ENCODE measurements at regions not wholly inside any gene's neighbourhood (a gene's known extent, or its start where the extent isn't known, plus 50 kb on each side); places are given as distances from the start of the nearest gene placed in this dataset.

DNA sequence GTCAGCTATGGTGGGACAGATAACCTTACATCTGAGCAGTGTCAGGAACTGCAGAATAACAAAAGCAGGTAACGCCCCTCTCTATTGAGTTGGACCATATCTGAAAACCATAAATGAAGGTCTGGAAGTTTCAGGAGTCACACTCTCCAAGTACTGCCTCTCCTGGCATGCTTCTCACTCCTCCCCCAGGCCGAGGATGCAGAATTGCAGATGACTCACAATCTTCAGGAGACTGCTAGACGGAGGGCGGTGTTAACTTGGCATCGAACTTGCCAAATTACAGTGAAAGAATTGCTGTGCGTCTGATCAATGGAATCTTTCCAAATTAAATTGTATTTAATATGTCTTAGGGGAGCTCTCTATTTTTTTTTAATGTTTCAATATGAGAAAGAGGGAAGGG lies 67.1 kb upstream of the TRIM2 start:
- DNase-seq (ENCODE audit: low spot score) (peak; percentile 41), FAIRE-seq (peak; percentile 38)

- DNase-seq (ENCODE audit: low spot score) (peak; percentile 13), FAIRE-seq (no peak)
Measured at GRCh38 chr4:153137677-153138630, 66.3 kb upstream of the TRIM2 start.

DNA sequence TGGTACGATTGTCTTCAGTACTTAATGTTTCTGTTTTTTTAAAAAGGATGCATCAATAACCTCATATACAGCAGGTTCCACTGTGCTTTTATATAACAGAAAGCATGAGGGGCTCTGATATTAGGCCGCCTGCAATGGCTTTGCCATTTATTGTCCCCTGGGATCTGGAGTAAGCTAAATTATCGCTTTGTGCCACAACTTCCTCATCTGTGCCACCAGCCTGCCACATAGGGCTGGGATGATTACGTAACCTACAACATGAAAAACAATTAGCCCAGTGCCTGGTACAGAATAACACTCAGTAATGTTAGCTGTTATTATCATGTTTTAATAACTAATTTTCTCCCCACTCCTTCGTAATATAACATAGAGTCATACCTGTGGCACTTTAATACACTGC lies 65.5 kb upstream of the TRIM2 start:
- DNase-seq (ENCODE audit: low spot score): no peak
- FAIRE-seq: no peak

- peak; percentile 4 for FAIRE-seq
- peak; percentile 73 for DNase-seq (ENCODE audit: low spot score)
Measured at GRCh38 chr4:153140294-153140693, 63.9 kb upstream of the TRIM2 start.

GRCh38 chr4:153141238-153141637 lies 63.0 kb upstream of the TRIM2 start:
- FAIRE-seq (no peak), DNase-seq (ENCODE audit: low spot score) (no peak)

DNA sequence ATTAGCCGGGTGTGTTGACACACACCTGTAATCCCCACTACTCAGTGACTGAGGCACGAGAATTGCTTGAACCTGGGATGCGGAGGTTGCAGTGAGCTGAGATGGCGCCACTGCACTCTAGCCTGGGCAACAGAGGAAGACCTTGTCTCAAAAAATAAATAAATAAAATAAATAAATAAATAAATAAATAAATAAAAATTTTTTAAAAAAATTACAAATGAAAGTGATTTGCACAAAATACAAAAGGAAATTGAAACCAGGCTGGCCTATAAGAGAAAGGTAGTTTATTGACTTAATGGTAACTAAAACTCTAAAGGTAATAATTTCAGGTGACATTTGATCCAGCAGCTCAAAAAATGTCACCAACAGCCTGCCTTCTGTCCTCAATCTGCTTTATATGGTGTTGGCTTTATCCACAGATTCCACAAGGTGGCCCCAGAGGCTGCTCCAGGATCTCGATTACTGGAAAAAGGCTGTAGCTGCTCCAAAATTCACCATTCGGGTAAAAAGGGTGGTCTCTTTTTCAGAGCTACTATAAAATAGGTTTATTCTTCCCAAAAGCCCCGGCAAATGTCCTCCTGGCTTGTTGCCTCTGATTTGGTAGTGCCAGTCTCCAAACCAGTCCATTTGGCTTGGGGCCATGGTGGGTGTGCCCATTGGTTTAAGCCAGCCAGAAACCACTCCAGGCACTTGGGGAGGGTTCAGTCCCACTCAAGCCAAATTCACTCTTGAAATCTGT lies 61.4 kb upstream of the TRIM2 start:
- FAIRE-seq (no peak), DNase-seq (ENCODE audit: low spot score) (peak; percentile 48)

DNA sequence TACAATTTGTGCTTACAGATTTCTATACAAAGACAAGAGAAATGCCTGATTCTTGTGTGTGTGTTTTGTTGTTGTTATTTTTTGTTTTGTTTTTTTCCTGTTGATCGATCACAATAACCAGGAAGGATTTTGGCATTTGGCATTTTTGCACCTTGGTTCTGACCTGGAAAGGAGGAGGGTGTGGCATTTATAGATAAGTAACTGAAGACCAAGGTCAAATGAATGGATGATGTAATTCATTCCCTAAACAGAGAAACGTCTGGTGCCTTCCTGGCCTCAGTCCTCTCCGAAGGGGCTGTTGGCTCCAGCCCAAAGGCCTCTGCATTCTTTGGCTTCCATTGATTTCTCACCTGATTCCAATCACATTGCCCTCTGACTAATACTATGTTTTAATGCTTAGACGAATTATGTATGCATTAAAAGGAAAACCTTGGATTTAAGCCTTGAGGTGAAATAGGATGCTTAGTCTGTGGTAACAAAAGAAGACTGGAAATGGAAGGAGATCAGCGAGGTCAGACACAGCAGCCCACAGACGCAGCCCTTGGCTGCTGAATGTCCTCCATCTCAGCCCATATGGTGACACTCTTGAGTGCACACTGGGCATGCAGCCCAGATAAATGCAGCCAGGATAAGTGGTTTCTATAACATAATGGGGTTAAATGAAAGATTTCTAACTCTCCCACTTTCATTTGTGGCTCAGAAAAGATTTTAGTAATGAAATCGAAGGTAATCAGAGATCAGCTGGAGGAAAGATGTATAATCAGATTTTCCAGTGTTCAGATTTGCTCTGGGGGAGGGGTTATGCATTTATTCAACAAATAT lies 60.5 kb upstream of the TRIM2 start:
- DNase-seq (ENCODE audit: low spot score) (peak; percentile 66), FAIRE-seq (peak; percentile 83)

DNA sequence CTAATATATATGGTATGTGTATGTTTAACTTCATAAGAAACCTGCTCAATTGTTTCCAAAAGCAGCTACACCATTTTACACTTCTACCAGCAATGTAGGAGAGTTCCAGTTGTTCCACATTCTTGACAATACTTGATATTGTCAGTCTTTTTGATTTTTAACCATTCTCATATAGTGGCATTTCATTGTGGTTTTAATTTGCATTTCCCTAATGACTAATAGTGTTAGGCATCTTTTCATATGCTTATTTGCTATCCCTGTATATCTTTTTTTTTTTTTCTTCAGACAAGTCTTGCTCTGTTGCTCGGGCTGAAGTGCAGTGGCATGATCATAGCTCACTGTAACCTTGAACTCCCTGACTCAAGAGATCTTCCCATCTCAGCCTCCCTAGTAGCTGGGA lies 58.2 kb upstream of the TRIM2 start:
- no peak for FAIRE-seq
- DNase-seq (ENCODE audit: low spot score): no peak

DNA sequence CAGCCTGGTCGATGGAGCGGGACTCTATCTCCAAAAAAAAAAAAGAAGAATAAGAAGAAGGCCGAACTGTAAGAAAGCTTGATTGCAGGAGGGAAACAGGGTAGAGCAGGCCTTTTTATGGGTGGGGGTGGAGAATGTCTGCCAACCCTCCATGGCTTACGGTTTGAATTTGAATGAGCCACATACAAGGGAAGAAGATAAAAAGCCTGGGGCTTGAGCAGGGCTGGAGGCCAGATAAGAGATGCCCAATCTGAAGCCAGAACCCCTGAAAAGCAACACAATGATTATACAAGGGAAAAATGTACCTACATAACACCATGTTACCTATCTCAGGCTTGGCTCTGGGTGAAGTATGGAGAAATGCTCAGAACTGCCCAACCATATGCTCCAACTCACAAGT lies 57.3 kb upstream of the TRIM2 start:
- no peak for FAIRE-seq

DNA sequence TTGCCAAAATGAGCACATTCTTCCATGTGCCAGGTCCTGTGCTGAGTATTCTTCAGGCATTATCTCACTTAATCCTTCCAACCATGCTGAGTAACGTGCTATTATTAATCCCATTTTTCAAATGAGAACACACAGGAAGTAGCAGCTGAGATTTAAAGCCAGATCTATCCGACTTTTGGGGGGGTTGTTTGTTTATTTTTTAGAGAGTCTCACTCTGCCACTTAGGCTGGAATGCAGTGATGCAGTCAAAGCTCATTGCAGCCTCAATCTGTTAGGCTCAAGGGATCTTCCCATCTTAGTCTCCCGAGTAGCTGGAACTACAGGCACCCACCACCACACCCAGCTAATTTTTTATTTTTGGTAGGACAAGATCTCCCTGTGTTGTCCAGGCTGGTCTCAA lies 55.5 kb upstream of the TRIM2 start:
- DNase-seq (ENCODE audit: low spot score): no peak
- FAIRE-seq: no peak

More for the DNA sequence above, 57.3 kb upstream of the TRIM2 start:
- DNase-seq (ENCODE audit: low spot score): no peak

DNA sequence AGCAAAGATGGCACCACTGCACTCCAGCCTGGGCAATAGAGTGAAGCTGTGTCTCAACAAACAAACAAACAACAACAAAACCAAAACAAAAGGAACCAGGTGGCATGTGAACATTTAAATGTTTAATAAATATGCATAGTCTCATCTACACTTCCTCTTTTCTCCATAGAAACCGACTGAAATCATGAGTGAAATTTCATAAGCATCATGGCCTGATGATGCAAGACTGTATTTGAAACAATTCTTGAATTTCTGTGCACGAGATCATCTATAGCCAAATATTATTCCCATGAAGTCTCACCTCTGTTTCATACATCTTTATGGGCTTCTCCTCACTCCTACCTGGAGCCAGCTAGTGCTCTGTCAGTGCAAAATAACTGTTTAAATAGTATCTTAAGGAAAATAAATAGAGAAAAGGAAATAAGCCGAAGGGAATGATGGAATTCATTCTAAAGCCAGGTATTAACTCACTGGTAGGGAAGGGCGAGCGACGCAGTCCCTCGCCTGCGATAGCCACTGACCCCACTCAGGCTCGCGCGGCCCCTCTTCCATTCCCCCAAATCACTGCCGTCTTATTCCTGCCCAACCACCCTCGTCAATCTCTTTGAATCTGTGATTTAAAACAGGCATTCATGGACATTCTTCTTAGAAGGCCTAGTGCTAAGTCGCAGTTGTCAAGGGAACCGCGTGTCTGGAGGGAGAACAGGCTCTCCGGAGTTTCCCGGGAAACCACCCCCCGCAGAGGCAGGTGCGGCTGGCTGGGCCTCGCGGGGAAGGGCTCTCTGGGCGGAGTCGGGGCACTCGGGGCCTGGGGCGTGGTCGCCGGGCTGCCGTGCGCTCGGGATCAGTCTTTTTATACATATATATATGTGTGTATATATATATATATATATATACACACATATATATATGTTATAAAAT lies 52.4 kb upstream of the TRIM2 start:
- FAIRE-seq (no peak), DNase-seq (ENCODE audit: low spot score) (peak; percentile 29)

GRCh38 chr4:153152501-153153338 lies 51.5 kb upstream of the TRIM2 start:
- peak; percentile 36 for DNase-seq (ENCODE audit: low spot score)
- FAIRE-seq: no peak

- no peak for DNase-seq (ENCODE audit: low spot score)
- no peak for FAIRE-seq
Measured at GRCh38 chr4:153153339-153153871, 50.8 kb upstream of the TRIM2 start.

DNA sequence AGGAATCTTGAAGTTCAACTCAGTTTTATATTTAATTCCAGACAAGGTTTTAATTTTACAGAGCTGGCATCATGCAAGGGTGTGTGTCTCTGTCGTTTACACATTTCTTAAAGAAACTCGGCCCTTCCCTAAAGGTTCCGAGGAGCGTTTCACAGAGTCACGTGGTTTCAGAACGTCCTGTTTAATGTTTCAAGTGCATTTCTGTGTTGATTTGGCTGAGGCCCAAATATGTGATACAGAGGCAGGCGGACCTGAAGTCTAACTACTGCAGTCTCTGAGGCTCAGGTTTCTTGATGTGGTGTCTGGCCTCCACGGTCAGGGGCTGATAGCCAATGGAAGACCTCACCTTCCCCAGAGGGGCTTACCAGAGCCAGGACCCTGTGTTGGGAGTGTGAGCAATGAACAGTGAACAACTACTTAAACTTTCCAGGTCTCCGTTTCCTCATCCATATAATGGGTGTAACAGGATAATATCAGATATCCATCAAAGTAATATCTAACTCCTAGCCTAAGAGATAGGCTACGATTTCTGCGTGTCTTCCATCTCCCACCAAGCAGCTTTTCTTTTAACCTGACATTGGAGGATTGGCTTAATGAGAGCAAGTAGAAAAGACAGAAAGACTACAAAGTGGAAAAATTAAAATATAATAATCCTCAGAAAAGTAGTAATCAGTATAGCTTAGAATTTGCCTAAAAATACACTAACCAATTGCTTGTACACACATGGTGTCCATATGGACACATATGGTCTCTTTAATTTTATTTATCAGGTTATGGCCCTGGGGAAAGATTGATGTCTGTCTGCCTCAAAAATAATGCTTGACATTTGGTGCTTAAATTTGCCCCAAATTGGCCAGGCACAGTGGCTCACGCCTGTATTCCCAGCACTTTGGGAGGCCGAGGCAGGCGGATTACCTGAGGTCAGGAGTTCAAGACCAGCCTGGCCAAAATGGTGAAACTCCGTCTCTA lies 50.0 kb upstream of the TRIM2 start:
- DNase-seq (ENCODE audit: low spot score) (no peak), FAIRE-seq (no peak)

All from RCC 7860 (cell line).